Activated T-cell treated with anti-CD3 and anti-CD28 coated beads for 48 hours (primary cell): ENCODE measurements at regions not wholly inside any gene's neighbourhood (a gene's known extent, or its start where the extent isn't known, plus 50 kb on each side); places are given as distances from the start of the nearest gene placed in this dataset.
"Not testable (repeated sequence)": the region's sequence is repeated elsewhere in the genome, so short reads cannot be mapped to it uniquely, and the experiment has no call there.

Experiments
- DNase-seq: peaks from one replicate; pipeline ENCODE4 v3.0.0-alpha.2; 2020; ENCODE audit warnings: low read depth

DNA sequence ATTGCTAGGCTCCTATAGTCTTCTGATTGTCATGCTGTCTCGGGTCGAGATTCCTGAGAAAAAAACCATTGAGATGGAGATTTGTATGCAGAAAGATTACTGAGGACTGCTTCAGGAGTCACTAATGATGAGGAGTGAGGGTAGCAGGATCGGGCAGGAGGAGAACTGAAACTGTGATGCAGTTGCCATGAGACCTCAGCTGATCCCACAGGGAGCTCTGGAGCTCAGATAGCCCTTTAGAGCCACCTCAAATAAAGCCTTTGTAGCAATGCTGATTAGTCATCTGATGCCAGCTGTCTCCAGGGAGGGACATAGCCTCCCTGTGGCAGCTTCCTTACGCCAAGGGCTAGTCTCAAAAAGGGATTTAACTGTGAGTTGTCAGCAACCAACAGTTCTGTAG lies 256.9 kb downstream of the DMAC1 start:
- DNase-seq, result no peak

DNA sequence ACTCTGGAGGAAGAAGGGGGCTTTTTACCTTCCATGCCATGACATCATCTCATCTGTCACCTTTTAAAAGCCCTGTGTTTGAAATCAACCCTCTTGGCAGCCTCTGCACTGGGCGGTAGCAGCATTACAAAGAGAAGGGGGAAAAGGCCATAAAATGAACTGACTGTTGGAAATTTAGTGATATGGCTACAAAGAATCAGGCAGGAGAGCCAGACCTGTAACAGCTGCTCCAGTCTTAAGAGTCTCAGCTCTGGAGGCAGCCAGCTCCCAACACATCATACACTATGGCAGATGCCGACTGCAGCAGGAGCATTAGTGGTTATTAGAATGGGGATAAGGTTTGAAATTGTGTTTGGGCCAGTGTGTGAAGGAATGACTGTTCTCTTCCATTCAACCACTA lies 257.5 kb downstream of the DMAC1 start:
- DNase-seq, result no peak

DNA sequence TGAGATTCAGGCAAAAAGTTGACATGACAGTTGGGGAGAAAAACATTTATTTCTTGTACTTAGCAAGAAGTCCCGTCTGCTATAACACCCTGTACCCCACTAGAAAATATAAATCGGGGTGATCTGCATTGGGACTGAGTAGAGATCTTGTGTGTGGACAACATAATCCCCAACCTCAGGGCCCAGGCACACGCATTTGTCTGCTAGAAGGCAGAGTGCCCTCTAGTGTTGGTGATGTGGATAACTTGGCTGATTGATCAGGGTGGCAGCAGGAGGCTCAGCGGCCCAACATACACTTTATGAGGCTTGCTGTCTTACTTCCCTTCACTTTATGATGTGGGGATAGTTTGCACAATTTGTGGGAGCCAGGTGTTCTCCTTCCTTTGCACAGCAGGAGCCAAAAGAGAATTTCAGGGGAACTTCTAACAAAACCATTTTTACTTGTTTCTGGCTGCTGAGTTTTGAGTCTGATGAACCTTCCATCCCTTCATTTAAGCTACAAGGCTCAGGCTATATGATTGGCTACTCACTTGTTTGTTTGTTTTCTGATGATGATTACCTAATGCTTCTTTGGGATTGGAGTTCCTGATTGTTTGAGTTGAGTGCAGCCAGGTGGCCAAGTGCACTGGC lies 263.2 kb downstream of the DMAC1 start:
- peak; percentile 25 for DNase-seq

DNA sequence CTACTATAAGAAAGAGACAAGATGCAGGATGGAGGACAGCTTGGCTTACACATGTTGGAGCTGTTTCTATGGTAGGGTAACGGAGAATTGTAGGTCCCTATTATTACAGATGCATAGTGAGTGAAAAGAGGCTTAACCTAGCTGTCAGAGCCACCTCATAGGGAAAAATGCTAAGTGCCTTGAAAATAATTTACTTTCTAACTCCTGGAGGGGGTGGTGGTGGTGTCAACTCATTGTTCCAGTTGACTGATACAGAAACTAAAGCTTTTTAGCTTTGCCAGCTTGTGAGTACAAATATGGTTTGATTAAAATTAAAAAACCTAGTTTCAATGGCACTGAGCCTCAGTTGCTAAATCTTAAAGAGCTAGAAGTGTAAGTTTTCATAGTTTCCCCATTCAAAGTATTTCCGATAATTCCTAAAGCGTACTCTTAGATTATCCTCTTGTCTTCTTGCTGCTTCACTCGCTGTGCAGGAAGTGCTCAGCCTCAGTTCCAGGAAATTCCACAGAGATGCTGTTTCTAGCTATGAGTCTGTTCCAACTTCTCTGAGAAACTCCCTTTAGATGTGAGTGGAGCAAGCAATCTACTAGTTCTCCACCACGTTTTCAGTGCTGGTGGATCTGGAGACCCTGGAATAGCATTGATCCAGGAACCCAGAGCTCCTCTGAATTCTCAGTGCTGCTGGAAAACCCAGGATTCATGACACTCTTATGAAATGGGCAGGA lies 265.2 kb downstream of the DMAC1 start:
- no peak for DNase-seq

DNA sequence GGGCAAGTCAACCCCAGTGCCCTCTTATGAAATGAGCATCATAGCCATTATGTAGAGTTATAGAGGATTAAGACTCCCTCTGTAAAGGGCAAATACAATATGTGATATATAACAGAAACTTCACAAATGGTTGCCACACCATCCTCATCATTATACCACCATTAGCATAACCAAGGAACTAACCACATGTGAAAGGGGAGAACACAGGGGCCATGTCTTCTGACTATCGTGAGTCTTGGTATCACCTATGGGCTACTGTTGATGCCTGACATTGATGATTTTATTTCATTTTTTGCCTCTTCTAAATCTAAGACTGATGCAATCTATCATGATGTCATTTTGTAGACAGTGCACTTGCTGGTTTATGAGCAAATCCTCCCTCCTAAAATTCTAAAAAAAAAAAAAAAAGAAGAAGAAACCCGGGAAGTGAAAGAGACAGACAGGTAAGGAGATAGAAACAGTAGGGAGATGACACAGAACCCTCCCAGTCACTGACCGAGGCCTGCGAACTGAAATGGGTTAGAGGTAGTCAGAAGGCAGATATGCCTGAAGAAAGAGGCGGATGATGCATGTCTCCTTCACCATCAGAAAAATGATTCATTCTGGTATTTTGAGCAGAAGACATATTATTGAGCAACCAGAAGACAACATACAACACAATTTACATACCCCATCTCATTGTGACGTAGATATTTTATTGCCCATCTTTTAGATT lies 266.0 kb downstream of the DMAC1 start:
- peak; percentile 12 for DNase-seq

DNA sequence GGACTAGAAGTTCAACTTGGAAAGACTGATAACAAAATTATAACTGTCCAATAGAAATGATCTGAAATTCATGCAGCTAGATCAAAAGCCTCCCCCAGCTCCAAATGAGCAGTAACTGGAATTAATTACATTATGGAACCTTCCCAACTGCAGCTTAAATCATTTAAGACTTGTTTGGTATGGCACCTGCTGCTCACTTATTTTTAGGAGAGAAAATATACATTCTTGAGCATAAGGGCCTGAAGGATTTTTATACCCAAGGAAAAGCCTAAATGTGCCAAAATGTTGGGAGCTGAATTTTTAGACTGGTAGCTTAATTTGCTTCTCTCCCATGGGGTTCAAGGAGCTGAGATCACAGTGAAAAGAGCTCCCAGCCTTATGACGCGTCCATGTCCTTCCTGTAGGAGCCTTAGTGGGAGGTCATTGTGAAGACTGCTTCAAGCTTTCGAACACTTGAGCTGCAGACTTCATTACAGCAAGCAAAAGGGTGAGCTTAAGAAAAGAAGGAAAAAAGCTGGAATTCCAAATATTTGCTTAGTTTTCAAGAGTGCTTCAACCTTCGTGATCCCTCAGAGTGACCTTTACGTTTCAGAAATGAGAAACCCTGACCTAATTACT lies 276.0 kb downstream of the DMAC1 start:
- DNase-seq, result no peak

DNA sequence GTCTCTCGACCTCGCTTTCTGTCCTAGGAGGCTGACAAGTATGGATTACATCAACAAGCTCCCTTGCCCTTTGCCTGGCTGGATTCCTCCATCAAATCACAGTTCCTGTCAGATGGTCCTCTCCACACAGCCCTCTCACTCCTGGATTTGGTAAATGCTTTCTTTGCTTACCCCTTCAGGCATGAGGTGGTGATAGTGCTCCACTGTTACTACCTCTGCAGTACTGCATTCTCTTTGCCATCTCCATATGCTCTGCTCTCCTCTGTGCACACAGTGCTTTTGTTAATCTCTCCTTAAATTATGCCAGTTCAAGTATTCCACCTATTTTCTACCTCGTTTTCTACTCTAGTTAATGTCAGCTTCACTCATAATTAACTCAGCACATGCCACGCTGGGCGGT lies 279.2 kb downstream of the DMAC1 start:
- no peak for DNase-seq

DNA sequence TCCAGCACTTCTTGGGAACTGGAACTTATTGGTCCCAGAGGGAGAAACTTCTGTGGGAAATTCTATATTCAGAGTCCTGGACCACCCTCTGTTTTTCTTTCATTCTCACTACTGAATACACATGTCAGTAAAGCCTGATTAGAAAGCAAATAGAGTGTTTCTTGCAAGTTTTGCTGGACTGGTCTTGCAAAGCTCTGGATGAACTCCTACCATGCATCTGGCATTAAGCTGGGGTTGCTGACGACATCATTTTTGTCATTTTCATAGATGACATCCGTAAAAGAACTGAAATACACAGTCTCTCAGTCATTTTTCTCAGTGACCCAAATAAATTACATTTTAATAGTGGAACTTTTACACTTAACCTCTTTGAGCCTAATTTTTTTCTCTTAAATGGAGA lies 283.2 kb downstream of the DMAC1 start:
- no peak for DNase-seq

DNA sequence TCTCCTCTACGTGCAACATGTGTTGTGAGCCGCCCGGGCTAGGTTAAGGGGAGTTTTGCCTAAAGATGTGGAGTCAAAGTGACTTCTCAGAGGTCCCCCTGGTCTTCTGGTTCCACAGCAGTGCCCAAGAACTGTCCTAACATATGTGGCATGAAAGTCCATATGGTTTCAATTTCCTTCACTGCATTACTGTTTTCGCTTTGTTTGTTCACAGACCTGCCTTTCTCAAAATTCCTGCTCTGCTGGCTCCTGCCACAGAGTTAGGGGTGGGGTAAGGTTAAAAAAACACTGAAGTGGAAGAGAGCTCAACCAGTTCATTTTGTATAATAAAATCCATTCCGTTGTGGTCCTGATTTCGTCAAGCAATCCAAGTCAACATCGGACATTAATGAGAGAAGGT lies 289.4 kb downstream of the DMAC1 start:
- DNase-seq, result no peak

DNA sequence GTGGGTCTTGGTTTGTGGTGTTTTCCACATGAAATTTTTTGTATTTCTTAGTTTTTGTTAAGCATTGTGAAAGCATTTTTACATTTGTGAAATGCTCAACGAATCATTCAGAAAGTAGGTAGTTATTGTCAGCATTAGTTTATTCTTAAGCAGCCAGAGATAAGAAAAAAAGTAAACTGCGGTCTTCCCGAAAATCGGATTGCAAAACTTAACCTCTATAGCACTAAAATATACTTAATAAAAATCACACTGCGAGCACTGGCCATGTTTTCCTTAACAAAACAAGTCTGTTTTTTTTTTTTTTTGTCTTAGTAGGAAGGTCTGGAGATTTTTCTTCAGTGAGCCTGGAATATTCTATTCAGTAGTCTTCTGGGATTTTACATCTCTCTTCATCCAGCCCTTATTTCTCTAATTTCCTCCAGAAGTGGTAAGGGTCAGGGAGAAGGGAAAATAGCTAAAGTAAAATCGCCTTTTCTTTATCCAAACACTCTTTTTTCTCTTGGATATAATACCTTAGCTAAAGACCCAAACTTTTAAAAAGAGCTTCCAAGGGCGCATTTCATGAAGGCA lies 289.9 kb downstream of the DMAC1 start:
- DNase-seq, result no peak

DNA sequence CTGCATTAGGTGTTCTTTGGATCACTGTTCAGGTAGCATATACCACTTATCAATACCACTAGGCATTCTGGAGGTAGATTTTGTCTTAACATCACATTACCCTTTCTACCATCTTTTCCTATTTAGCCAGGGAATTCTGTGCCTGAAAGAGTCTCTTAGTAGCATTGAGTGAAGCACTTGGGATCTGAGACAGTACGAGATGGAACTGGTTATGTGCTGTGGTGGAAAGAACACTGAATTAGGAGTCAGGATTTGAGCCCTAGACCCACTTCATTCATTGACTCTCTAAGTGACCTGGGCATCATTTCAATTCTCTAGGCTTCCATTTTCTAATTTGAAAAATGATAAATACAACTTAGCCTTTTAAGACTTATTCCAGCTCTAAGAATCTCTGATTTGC lies 291.1 kb downstream of the DMAC1 start:
- DNase-seq, result no peak

DNA sequence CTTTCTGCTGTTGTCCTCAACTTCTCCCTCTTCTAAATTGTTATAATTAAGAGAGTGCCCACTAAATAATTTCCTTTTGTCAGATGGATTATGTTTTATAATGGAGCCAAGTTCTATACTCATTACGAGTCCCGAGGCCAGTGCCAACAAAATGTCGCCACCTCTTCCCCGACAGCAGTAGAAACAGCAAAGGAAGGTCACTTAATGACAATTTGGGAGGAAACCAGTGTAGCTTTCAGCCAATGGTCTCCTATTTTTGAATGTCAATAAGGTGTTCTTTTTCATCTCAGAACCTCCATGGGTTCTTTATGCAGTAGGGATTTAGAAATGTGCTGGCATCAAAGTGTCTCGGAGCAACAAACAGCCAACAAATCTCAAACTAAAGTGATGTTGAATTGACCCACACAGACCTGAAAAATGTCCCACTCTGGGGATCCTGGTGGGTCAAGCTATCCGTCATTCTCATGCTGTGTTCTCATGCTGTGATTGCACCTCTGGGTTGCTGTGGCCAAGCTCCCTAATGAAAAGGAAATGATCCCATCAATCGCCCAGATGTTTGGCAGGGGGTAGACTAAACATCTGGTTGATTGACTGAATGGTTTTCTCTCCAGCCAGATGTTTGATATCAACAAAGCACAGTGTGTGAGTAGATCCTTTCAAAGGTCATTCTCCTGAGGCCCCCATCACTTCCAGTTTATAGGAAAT lies 291.9 kb downstream of the DMAC1 start:
- no peak for DNase-seq

DNA sequence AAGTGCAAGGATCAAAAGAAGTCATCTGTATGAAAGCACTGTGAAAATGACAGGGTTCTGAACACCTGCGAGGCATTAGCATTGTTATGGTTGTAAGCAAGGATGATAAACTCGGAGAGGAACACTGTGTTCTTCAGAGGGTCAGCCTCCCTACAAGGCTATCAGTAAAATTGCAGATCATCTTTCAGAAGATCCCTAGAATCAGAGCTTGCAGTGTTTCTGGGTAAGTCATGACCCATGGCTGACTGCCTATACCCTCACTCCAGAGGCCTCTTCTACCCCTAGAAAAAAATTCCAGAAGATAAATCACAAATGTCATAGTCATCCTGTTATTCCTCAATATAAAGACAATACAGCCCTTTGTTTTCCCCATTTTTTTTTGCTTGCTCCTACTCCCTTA lies 292.6 kb downstream of the DMAC1 start:
- no peak for DNase-seq

DNA sequence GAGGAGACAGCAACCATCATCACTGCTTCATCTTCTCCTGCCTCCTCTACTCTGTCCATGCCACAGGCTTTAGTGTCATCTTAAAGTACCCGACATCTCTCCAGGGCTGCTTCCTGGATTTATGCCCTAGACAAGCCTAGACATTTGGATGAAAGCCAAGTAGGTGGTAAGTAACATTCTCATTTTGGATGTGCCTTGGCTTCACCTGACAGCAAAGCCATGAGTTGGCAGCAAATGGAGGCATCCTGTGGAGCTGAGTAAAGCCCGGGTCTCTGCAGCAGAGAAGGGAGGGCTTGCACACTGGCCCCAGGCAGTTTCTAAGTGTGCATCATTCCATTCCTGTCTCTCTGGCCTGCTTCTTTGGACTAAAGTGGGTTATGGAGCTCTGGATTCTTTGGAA lies 299.1 kb downstream of the DMAC1 start:
- DNase-seq, result no peak

DNA sequence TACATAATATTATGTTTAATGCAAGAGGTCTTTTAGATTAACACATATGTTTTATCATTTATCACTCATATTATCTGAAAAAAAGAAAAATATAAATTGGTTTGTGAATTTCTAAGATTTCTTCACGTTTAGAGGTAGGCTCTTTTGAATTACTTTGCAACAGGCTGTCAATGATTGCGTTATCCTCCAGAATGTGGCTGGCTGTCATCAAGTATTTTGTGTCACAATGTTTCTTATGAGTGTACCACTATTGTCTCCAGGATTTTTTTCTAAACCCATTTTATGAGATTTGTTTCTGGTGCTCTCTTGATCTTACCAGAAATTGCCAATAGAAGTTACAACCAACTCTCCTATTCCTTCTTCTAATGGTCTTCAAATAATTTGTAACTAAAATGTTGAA lies 307.9 kb downstream of the DMAC1 start:
- DNase-seq, result no peak

DNA sequence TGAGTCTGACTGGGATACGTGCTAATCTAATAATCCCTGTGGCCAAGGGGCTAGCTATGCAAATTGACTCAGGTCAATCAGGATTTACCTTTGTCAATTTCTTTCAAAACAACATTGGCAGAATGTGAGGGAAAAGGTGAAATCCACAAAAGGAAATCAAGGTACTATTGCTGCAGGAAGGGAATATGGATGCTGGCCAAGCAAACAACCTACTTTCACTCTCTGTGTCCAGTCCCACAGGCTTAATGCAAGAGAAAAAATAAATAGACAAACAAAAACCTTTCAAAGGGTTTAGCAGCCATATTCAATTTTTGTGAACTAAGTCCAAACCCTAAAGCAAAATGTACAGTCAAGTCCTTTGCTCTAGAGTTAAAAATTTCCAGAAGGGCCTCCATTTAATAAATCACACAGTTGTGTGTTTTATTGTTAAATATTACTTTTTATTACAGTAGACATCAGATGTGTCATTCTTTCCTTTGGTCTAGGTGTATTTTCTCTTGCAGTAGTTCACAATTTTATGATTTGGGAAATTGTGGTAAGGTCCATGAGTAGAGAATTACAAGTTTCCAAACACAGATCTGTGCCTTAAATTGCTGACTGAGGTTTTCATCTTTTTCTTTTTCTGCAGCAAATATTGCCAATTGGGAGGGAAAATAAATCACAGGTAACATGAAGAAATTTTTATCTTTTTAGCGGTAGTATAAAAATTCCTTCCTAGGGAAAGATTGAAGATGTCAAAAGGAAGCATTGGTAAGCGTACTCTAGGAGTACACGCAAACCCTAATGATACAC lies 309.1 kb downstream of the DMAC1 start:
- no peak for DNase-seq

DNA sequence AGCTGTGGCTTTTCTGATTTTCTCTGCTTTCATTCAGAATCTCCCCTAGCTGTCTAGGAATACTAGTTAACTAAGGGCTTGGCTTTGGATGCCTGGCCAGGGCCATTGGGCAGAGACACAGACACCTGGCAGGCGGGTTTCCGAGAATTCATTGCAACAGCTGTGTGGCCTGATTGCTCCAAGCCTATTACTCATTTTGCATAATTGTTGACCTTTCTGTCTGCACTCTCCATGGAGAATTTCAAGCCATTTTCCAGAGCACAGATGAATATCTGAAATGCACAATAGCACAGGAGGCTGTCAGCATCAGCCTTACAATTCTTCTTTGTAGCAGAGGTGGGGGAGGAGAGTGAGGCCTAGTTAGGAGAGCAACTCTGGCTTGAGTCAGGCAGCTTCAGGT lies 310.5 kb downstream of the DMAC1 start:
- DNase-seq, result no peak

DNA sequence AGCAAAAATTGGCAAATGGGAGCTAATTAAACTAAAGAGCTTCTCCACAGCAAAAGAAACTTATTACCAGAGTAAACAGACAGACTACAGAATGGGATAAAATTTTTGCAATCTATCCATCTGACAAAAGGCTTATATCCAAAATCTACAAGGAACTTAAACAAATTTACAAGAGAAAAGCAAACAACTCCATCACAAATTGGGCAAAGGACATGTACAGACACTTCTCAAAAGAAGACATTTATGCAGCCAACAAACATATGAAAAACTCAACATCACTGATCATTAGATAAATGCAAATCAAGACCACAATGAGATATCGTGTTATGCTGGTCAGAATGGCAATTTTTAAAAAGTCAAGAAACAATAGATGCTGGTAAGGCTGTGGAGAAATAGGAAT lies 315.6 kb downstream of the DMAC1 start:
- DNase-seq, result not testable (repeated sequence)

DNA sequence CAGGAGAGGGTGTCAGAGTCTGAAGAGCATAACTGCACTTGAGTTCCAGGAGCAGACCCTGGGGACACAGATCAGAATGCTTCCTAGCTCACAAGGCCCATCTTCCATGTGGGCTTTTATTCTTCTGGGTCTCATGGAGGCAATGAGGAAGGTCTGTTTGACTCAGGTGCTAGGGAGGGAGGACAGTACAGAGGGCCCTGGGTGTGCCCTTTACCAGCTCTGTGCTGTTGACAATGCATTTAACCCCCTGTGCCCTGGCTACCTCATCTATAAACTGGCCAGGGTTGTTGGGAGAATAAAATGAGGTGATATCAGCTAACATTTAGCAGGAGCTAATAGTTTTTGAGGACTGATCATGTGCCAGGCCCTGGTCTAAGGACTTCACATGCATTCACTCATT lies 318.0 kb downstream of the DMAC1 start:
- no peak for DNase-seq

DNA sequence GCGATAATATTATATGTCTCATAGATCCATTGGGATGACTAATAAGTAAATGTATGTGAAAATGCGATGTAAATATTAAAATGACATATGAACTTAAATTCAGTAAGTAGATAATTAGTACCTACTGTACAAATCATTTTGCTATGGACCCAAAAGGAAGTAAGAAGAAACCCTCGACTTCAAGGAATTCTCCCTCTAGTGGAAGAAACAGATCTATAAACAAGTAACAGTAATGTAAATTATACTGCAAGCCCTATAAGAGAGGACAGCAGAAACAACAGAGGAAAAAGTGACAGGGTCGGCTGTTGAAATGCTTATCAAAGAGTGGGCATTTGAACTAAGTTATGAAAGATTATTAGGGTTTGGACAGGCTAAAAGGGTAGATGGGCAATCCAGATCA lies 320.3 kb downstream of the DMAC1 start:
- DNase-seq, result no peak

DNA sequence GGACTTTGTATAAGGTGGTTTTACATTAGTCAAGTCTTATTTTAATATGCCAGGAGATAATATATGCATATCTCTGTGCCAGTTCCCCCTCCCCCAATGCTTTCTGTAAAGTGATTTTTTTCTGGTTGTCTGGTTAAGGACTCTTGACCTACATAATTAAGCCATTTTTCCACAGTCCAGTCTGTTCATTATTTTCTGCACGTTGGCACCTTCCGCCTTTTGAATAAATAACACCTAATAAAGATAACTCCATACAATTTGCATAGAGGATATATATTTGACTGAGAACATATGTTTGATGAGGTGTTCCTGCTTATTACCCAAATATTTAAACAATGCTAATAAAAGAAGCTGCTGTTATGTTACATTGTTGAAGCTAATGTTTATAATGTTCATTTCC lies 320.9 kb downstream of the DMAC1 start:
- no peak for DNase-seq
